T-cell (primary cell): ENCODE measurements at regions not wholly inside any gene's neighbourhood (a gene's known extent, or its start where the extent isn't known, plus 50 kb on each side); places are given as distances from the start of the nearest gene placed in this dataset.

ENCODE experiments used
- ATAC-seq, 4 experiments: fragments of 200-7000 bp in 3 of 4; fragments of 150-1000 bp in 1 of 4; cut with Tn5 transposase; replicated peaks in 1 of 4; 1 replicate in 3 of 4; 2 replicates in 1 of 4; pipeline ENCODE4 v1.10.0; 2021; ENCODE audit warnings: moderate library complexity in 3 of 4, mild to moderate bottlenecking in 2 of 4, moderate number of reproducible peaks in 1 of 4
- CTCF ChIA-PET, 2 donors: fragments of 300-600 bp; sonication (Branson Sonifier 250); formaldehyde crosslinking; loops; one replicate each; lab custom pipeline; 2022; ENCODE audit warnings: antibody characterized with exemption in 2 of 2; lab: Charles Lee
- POLR2A ChIA-PET, 2 donors: fragments of 300-600 bp; sonication (Branson Sonifier 250); formaldehyde crosslinking; loops; one replicate each; lab custom pipeline; 2022; ENCODE audit warnings: antibody characterized with exemption in 2 of 2; lab: Charles Lee
- DNase-seq, 35 experiments: peaks; one replicate each; pipeline versions ENCODE4 v3.0.0 to v3.0.0-alpha.2; 2013 to 2023
- H3K27ac ChIP-seq: one replicate; pipeline ENCODE4 v1.5.1; 2013; ENCODE audit warnings: low read length
- H3K27me3 ChIP-seq, 2 experiments: replicated peaks in 1 of 2; 1 replicate in 1 of 2; 2 replicates in 1 of 2; pipeline versions ENCODE4 v1.6.1 to v1.7.0; 2013; ENCODE audit warnings: low read length in 1 of 2, mixed read lengths in 1 of 2; ENCODE audit not compliant: control insufficient read depth in 2 of 2, insufficient read depth in 2 of 2; ENCODE audit errors: extremely low read depth in 1 of 2
- H3K36me3 ChIP-seq, 2 donors: 1 replicate in 1 of 2; 2 replicates in 1 of 2; pipeline versions ENCODE4 v1.6.1 to v1.7.0; 2013; ENCODE audit warnings: low read length in 1 of 2; ENCODE audit not compliant: control insufficient read depth in 2 of 2, insufficient read depth in 1 of 2; ENCODE audit errors: extremely low read depth in 1 of 2
- H3K4me1 ChIP-seq, 2 experiments: 1 replicate in 1 of 2; 2 replicates in 1 of 2; pipeline versions ENCODE4 v1.6.1 to v1.7.0; 2013; ENCODE audit warnings: low read length in 2 of 2, mixed read lengths in 1 of 2; ENCODE audit not compliant: insufficient read depth in 2 of 2, control insufficient read depth in 1 of 2; ENCODE audit errors: extremely low read depth in 1 of 2
- H3K4me3 ChIP-seq, 2 donors: 1 replicate in 1 of 2; 2 replicates in 1 of 2; pipeline versions ENCODE4 v1.5.1 to v1.7.0; 2013; ENCODE audit warnings: mild to moderate bottlenecking in 2 of 2, low read length in 1 of 2, moderate library complexity in 1 of 2; ENCODE audit not compliant: control insufficient read depth in 1 of 2; ENCODE audit errors: extremely low read depth in 1 of 2
- H3K9me3 ChIP-seq: 2 replicates; pipeline ENCODE4 v1.7.0; 2013
- H3K27ac Mint-ChIP-seq, 2 donors: one replicate each; pipeline ENCODE4 v1.8.0; 2020 to 2021; ENCODE audit warnings: mild to moderate bottlenecking in 2 of 2, mixed read lengths in 2 of 2
- H3K27me3 Mint-ChIP-seq, 2 donors: one replicate each; pipeline ENCODE4 v1.8.0; 2021 to 2022; ENCODE audit warnings: mixed read lengths in 2 of 2
- H3K36me3 Mint-ChIP-seq: one replicate; pipeline ENCODE4 v1.8.0; 2021; ENCODE audit warnings: mixed read lengths
- H3K4me1 Mint-ChIP-seq, 3 donors: one replicate each; pipeline ENCODE4 v1.8.0; 2020 to 2022; ENCODE audit warnings: mixed read lengths in 3 of 3, mild to moderate bottlenecking in 1 of 3
- H3K4me3 Mint-ChIP-seq, 3 donors: one replicate each; pipeline ENCODE4 v1.8.0; 2020 to 2022; ENCODE audit warnings: mild to moderate bottlenecking in 3 of 3, mixed read lengths in 3 of 3, moderate library complexity in 3 of 3
- H3K9me3 Mint-ChIP-seq, 3 donors: one replicate each; pipeline ENCODE4 v1.8.0; 2020 to 2022; ENCODE audit warnings: mixed read lengths in 3 of 3
- WGBS: methylation state at CpG from one replicate; pipeline ENCODE4 v1.1.5; 2013; ENCODE audit warnings: missing lambda C conversion rate; ENCODE audit not compliant: insufficient coverage; 5-methylcytosine and 5-hydroxymethylcytosine counted together

DNA sequence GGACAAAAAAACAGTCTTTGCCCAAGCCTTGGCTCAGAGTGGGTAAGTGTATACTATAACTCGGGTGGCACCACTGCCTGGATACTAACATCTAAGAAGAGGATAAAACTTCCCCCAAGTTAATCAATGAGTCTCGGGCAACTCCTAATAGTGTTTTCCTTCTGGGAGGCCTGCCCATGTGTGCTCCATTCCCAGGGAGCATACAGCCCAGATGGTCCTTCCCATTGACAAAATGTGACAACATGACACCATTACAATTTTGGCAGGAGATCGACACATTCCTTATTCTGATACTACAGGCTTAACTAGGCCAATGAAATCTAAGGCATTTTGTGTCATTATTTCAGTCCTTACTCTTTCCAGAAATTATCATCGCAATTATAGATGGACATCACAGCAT, 52.7 kb upstream of the CRIM1 start:
- H3K4me1 ChIP-seq = no peaks in the 10 kb centered on the region
- Mint-ChIP-seq H3K36me3 (no peaks in the 10 kb centered on the region), H3K4me3 (no peak overlapping the region), H3K9me3 (peaks cover 0 to 4% (median 2%) of the 10 kb centered on the region in 3 donors), H3K27ac (no peak overlapping the region), H3K27me3 (peaks cover 0 to 4% of the 10 kb centered on the region in 2 donors), H3K4me1 (peaks cover 0 to 6% (median 1%) of the 10 kb centered on the region in 3 donors)
- H3K9me3 ChIP-seq = no peaks in the 10 kb centered on the region
- ChIA-PET CTCF (interaction anchor here in 1 of 2 donors (1.0 kb wide), 1 partner anchor 163 kb away, joined by 3 read pairs; no protein-coding TSS in a partner anchor), POLR2A (interaction anchor here (0.6 kb wide), 2 partner anchors 42 to 1656 kb away, joined by 5 read pairs; no protein-coding TSS in a partner anchor)
- no peaks in the 10 kb centered on the region for H3K27me3 ChIP-seq
- H3K27ac ChIP-seq = no peak overlapping the region
- no peak for ATAC-seq
- H3K4me3 ChIP-seq = no peak overlapping the region
- no peak for DNase-seq
- WGBS = 85% methylated on average over 2 of the region's 4 CpGs
- H3K36me3 ChIP-seq = no peaks in the 10 kb centered on the region

DNA sequence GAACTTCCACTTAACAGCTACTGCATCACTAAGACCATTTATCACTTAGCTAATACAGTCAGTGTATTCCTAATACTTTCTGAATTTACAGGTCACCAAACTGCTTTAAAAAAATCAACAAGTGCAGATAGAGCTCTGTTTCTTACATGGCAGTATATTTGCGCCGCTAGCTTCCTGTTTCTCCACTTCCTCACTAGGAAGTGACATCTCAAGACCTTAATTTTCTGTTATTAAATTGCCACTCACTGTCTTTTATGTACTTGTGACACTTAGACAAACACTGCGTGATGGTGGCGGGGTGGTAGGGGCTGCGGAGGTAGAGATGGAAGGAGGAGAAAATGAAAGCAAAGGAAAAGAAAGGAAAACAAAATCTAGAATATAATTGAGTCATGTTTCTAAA, 53.7 kb upstream of the CRIM1 start:
- ChIA-PET CTCF (interaction anchor here in 1 of 2 donors (1.0 kb wide), 1 partner anchor 162 kb away, joined by 3 read pairs; no protein-coding TSS in a partner anchor), POLR2A (no interaction called here)
- no CpG with 5 or more reads among the region's 5 CpGs for WGBS

DNA sequence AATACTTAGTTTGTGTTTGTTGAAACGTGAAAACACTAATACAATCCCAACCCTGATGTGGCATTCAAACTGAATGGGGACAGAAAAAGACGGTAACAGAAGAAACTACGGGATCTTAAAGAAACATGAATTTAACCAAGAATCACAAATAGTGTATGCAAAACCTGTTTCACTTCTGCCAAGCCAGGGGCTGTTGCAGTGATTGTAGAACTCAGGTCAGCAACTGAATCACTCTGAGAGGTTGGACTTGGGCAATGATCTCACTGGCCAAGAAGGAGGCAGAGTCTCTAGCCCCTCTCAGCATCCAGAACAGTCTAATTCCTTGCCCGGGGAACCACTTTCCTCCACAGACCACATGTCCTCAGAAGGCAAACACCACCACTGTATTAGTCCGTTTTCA, 54.9 kb upstream of the CRIM1 start:
- Mint-ChIP-seq H3K27ac (no peak overlapping the region), H3K4me1 (peaks cover 0 to 11% (median 1%) of the 10 kb centered on the region in 3 donors), H3K27me3 (peaks cover 0 to 4% of the 10 kb centered on the region in 2 donors), H3K36me3 (no peaks in the 10 kb centered on the region), H3K9me3 (peaks cover 0 to 4% (median 2%) of the 10 kb centered on the region in 3 donors), H3K4me3 (no peak overlapping the region)
- Histone ChIP-seq H3K4me3 (no peak overlapping the region), H3K9me3 (no peaks in the 10 kb centered on the region), H3K36me3 (no peaks in the 10 kb centered on the region), H3K4me1 (no peaks in the 10 kb centered on the region), H3K27ac (no peak overlapping the region), H3K27me3 (no peaks in the 10 kb centered on the region)
- no peak for DNase-seq
- CTCF ChIA-PET = interaction anchor here (0.6 kb wide), 2 partner anchors 11 to 296 kb away, joined by 3 read pairs; no protein-coding TSS in a partner anchor
- 92% methylated on average over 2 of the region's 5 CpGs for WGBS
- POLR2A ChIA-PET = no interaction called here
- ATAC-seq = no peak

More for the DNA sequence above, 53.7 kb upstream of the CRIM1 start:
- ATAC-seq (no peak), DNase-seq (no peak)
- Mint-ChIP-seq H3K9me3 (peaks cover 0 to 4% (median 2%) of the 10 kb centered on the region in 3 donors), H3K4me3 (no peak overlapping the region), H3K36me3 (no peaks in the 10 kb centered on the region), H3K4me1 (peaks cover 0 to 6% (median 1%) of the 10 kb centered on the region in 3 donors), H3K27me3 (peaks cover 0 to 4% of the 10 kb centered on the region in 2 donors), H3K27ac (no peak overlapping the region)
- no peak overlapping the region for H3K27ac ChIP-seq
- no peaks in the 10 kb centered on the region for H3K36me3 ChIP-seq
- H3K9me3 ChIP-seq = no peaks in the 10 kb centered on the region
- H3K27me3 ChIP-seq = no peaks in the 10 kb centered on the region
- no peak overlapping the region for H3K4me3 ChIP-seq
- H3K4me1 ChIP-seq = no peaks in the 10 kb centered on the region

DNA sequence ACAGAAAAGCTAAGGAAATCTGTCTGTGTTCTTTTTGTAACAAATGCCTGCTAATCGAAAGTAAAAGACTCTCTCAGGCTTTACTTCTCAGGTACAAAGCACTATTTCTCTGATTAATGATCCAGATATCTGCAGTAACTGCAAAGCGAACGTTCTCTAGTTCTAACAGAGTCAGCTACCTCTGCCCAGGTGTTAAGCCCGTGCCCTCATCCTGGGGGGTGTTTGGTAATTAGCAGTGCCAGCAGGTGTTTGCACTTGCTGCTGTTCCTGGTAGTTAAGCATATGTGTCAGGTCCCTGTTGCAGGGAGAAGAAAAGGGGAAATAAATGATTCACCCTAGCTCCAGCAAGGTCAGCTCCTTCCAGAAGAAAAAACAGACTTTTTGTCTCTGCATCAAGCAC, 58.8 kb upstream of the CRIM1 start:
- DNase-seq (no peak), ATAC-seq (no peak)
- Histone ChIP-seq H3K36me3 (no peaks in the 10 kb centered on the region), H3K27ac (no peak overlapping the region), H3K9me3 (no peaks in the 10 kb centered on the region), H3K27me3 (no peaks in the 10 kb centered on the region), H3K4me1 (no peaks in the 10 kb centered on the region), H3K4me3 (no peak overlapping the region)
- Mint-ChIP-seq H3K27me3 (no peaks in the 10 kb centered on the region), H3K4me3 (no peak overlapping the region), H3K36me3 (no peaks in the 10 kb centered on the region), H3K4me1 (peaks cover 0 to 8% (median 4%) of the 10 kb centered on the region in 3 donors), H3K9me3 (peaks cover 0 to 2% (median 0%) of the 10 kb centered on the region in 3 donors), H3K27ac (no peak overlapping the region)
- ChIA-PET CTCF (no interaction called here), POLR2A (no interaction called here)
- WGBS = 67% methylated on average over 3 of the region's 4 CpGs

DNA sequence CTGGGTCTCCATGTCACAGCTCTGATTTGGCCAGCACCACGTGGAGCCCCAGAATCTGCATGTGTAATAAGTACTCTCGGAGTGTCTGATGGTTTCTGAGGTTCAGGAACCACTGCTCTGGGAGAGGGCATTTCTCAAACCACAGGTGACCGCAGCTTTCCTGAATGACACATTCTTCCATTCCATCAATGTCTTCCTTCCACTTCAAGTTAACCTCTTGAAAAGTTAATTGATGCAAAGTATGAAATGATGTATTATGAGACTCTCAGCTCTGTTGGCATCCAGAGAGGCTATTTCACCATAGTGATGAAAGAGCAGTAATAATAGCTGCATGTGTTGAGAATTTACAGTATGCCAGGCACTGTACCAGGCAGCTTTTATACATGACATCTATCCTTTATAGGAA, 61.3 kb upstream of the CRIM1 start:
- CTCF ChIA-PET = interaction anchor here in 1 of 2 donors (1.3 kb wide), 1 partner anchor 9 kb away, joined by 3 read pairs; no protein-coding TSS in a partner anchor
- Mint-ChIP-seq H3K27ac (no peak overlapping the region), H3K27me3 (no peaks in the 10 kb centered on the region), H3K36me3 (no peaks in the 10 kb centered on the region), H3K4me3 (no peak overlapping the region), H3K9me3 (no peaks in the 10 kb centered on the region), H3K4me1 (peaks cover 0 to 5% (median 4%) of the 10 kb centered on the region in 3 donors)
- no peak for ATAC-seq
- no peak for DNase-seq
- Histone ChIP-seq H3K9me3 (no peaks in the 10 kb centered on the region), H3K4me1 (no peaks in the 10 kb centered on the region), H3K36me3 (no peaks in the 10 kb centered on the region), H3K4me3 (no peak overlapping the region), H3K27ac (no peak overlapping the region), H3K27me3 (no peaks in the 10 kb centered on the region)
- POLR2A ChIA-PET = no interaction called here
- WGBS = no CpG with 5 or more reads among the region's 3 CpGs

DNA sequence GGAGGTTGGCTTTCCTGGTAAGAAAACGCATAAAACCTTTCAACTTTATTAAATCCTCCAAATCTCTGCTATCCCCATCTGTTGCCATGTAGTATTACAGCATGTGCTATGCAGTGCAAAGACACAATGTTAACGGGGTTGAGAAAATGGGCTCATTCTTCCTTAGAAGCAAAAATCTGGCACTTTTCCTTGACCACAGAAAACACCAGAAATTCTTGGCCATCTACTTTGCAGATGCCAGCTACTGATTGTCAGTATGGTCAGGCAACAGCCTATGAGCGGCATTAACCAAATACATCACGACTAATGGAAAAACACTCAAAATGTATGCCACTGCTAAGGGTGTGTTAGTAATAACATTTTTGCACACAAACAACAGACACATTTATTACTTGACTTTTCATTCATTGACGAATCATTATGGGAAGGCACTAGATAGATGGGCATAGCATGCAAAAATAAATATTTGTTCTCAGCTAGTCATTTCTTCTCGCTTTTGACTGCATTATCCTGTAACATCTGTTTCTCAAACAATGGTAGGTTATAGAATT, 65.2 kb upstream of the CRIM1 start:
- Histone ChIP-seq H3K4me1 (no peaks in the 10 kb centered on the region), H3K4me3 (no peak overlapping the region), H3K27ac (no peak overlapping the region), H3K36me3 (no peaks in the 10 kb centered on the region), H3K27me3 (no peaks in the 10 kb centered on the region), H3K9me3 (no peaks in the 10 kb centered on the region)
- CTCF ChIA-PET = no interaction called here
- POLR2A ChIA-PET = interaction anchor here in 1 of 2 donors (0.6 kb wide), 1 partner anchor 358 kb away, joined by 3 read pairs; no protein-coding TSS in a partner anchor
- no peaks in the 10 kb centered on the region for H3K27me3 Mint-ChIP-seq
- H3K4me3 Mint-ChIP-seq = no peak overlapping the region
- 100% methylated on average over 1 of the region's 6 CpGs for WGBS
- no peaks in the 10 kb centered on the region for H3K36me3 Mint-ChIP-seq
- peaks cover 0 to 6% (median 0%) of the 10 kb centered on the region in 3 donors for H3K4me1 Mint-ChIP-seq
- DNase-seq (no peak), ATAC-seq (no peak)
- H3K27ac Mint-ChIP-seq = no peak overlapping the region
- H3K9me3 Mint-ChIP-seq = no peaks in the 10 kb centered on the region
